Natural killer cell (primary cell): ENCODE measurements at regions not wholly inside any gene's neighbourhood (a gene's known extent, or its start where the extent isn't known, plus 50 kb on each side); places are given as distances from the start of the nearest gene placed in this dataset.

Experiments
- ATAC-seq, 3 donors: fragments of 150-1000 bp in 2 of 3; fragments of 200-7000 bp in 1 of 3; cut with Tn5 transposase; 1 replicate in 1 of 3; 2 replicates in 2 of 3; pipeline ENCODE4 v1.10.0; 2021; ENCODE audit warnings: mild to moderate bottlenecking in 2 of 3, moderate library complexity in 2 of 3
- DNase-seq, 2 donors: peaks; one replicate each; pipeline versions ENCODE4 v3.0.0 to v3.0.0-alpha.2; 2013 to 2021; ENCODE audit warnings: mixed read lengths in 1 of 2
- H3K27ac ChIP-seq: one replicate; pipeline ENCODE4 v1.5.1; 2013; ENCODE audit warnings: mild to moderate bottlenecking, low read length
- H3K27me3 ChIP-seq: one replicate; pipeline ENCODE4 v1.6.1; 2013; ENCODE audit warnings: low read length; ENCODE audit not compliant: control insufficient read depth, insufficient read depth
- H3K36me3 ChIP-seq: one replicate; pipeline ENCODE4 v1.6.1; 2013; ENCODE audit warnings: low read length; ENCODE audit not compliant: control insufficient read depth, insufficient read depth
- H3K4me1 ChIP-seq: one replicate; pipeline ENCODE4 v1.6.1; 2013; ENCODE audit warnings: low read length; ENCODE audit not compliant: control insufficient read depth, insufficient read depth
- H3K4me3 ChIP-seq: one replicate; pipeline ENCODE4 v1.5.1; 2013; ENCODE audit warnings: low read length
- H3K9me3 ChIP-seq: one replicate; pipeline ENCODE4 v1.6.1; 2013; ENCODE audit warnings: low read length; ENCODE audit not compliant: control insufficient read depth, insufficient read depth
- H3K27ac Mint-ChIP-seq, 2 donors: one replicate each; pipeline ENCODE4 v1.8.0; 2022; ENCODE audit warnings: mild to moderate bottlenecking in 2 of 2, mixed read lengths in 2 of 2, moderate library complexity in 1 of 2
- H3K27me3 Mint-ChIP-seq, 2 donors: one replicate each; pipeline ENCODE4 v1.8.0; 2022; ENCODE audit warnings: low read depth in 2 of 2, mixed read lengths in 2 of 2
- H3K36me3 Mint-ChIP-seq: one replicate; pipeline ENCODE4 v1.8.0; 2022; ENCODE audit warnings: mixed read lengths
- H3K4me1 Mint-ChIP-seq, 2 donors: one replicate each; pipeline ENCODE4 v1.8.0; 2022; ENCODE audit warnings: mixed read lengths in 2 of 2
- H3K4me3 Mint-ChIP-seq: one replicate; pipeline ENCODE4 v1.8.0; 2022; ENCODE audit warnings: mild to moderate bottlenecking, moderate library complexity, mixed read lengths
- H3K9me3 Mint-ChIP-seq, 2 donors: one replicate each; pipeline ENCODE4 v1.8.0; 2022; ENCODE audit warnings: mixed read lengths in 2 of 2
- WGBS: methylation state at CpG from one replicate; pipeline ENCODE4 v1.1.7; 2013; ENCODE audit warnings: missing lambda C conversion rate; ENCODE audit not compliant: insufficient coverage; 5-methylcytosine and 5-hydroxymethylcytosine counted together
- intact Hi-C: fragments of 100-400 bp; cut with micrococcal nuclease; formaldehyde crosslinking; loops from one replicate; pipeline ENCODE4 v1.14.2; 2022
- TF ChIP-seq, protein P1 (sequence below): fragments of 200-600 bp; IDR thresholded peaks from one replicate; pipeline ENCODE4 v1.8.0; 2022; ENCODE audit warnings: antibody characterized with exemption

DNA sequence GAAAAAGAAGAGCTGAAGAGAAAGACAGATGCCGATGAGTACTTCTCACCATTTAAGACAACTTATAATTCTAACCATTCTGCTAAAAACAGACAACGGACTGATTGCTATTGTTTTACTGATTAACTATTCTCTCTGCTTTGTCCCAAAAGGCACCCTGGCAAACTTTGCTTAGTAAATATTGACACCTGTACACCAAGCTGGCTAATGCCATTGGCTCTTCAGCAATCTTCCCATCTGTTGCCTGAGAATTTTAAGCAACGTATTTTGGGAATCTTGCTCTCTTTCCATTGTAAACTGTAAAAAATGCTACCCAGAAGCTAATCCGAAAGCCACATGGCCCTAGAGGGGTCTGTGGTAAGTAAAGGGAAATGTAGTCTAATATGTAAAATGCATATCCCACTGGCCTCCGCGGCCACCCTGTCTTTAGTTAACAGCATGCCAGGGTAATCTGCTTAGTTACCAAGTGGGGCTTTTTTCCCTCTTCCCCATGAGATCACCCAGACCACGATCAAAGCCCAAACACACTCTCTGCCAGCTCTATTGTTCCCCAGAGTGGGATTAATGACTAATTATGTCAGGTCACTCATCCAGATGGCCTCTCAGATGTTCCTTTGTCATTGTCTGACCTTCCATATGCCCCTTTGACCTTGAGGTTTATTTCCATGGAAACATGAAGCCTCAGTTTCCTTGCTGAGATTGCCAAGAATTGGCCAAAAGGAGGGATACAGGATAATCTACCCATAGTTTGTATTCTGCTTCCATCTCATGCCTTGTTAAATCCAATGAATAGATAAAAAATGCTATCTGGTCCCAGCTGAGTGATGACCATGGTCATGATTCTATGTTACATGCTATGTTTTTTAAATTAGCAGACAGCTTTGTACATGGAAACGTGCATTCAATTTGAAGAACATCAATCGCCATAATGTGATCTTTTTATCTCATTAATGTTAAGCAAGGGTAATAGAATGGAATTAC lies 216.4 kb upstream of the MCHR2 start:
- WGBS = 82% methylated on average over 7 of the region's 9 CpGs
- ATAC-seq (no peak), DNase-seq (no peak)
- Histone ChIP-seq H3K36me3 (no peaks in the 10 kb centered on the region), H3K9me3 (no peaks in the 10 kb centered on the region), H3K27me3 (no peaks in the 10 kb centered on the region), H3K27ac (no peak overlapping the region), H3K4me1 (no peaks in the 10 kb centered on the region), H3K4me3 (no peak overlapping the region)
- Mint-ChIP-seq H3K36me3 (no peaks in the 10 kb centered on the region), H3K4me3 (no peak overlapping the region), H3K9me3 (peaks cover 6 to 10% of the 10 kb centered on the region in 2 donors), H3K27ac (no peak overlapping the region), H3K4me1 (no peaks in the 10 kb centered on the region), H3K27me3 (peaks cover 0 to 2% of the 10 kb centered on the region in 2 donors)
- TF ChIP-seq, protein P1, sequence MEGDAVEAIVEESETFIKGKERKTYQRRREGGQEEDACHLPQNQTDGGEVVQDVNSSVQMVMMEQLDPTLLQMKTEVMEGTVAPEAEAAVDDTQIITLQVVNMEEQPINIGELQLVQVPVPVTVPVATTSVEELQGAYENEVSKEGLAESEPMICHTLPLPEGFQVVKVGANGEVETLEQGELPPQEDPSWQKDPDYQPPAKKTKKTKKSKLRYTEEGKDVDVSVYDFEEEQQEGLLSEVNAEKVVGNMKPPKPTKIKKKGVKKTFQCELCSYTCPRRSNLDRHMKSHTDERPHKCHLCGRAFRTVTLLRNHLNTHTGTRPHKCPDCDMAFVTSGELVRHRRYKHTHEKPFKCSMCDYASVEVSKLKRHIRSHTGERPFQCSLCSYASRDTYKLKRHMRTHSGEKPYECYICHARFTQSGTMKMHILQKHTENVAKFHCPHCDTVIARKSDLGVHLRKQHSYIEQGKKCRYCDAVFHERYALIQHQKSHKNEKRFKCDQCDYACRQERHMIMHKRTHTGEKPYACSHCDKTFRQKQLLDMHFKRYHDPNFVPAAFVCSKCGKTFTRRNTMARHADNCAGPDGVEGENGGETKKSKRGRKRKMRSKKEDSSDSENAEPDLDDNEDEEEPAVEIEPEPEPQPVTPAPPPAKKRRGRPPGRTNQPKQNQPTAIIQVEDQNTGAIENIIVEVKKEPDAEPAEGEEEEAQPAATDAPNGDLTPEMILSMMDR = no peak
- intact Hi-C loops = no loop called here

DNA sequence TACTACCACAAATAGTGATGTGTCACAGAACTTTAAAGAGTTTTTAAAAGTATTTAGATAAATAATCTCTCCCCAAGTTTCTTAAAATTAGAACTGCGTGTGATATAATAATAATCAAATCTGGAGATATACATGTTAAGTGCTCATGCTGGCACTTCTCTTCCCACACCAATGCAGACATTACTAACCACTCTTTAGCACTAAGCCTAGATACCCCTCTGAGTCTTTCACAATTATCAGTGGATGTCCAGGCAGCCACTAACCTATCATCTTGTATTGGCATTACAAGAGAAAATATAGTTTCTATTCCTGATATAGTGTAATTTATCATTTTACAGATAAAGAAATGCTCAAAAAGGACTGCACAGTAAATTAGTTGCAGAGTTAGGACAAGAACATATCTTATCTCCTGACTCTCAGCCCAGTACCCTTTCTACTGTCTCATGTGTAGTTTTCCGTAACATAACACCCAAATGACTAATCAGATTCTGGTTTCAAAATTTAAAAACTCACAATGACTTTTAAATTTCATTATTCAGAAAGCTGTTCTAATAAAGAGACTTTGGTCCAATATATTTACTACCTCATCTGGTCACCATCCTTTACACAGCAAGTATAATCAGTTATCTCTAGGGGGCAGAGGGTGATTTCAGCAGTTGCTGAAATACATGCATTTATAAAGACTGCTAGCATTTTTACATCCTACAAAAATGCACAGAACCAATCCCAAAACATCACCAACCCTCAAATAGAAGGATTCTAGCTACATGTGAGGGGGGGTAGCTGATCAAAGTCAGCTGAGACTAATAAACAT lies 215.5 kb upstream of the MCHR2 start:
- DNase-seq = no peak
- Histone ChIP-seq H3K4me3 (no peak overlapping the region), H3K27ac (no peak overlapping the region), H3K36me3 (no peaks in the 10 kb centered on the region), H3K9me3 (no peaks in the 10 kb centered on the region), H3K4me1 (no peaks in the 10 kb centered on the region), H3K27me3 (no peaks in the 10 kb centered on the region)
- Mint-ChIP-seq H3K27ac (no peak overlapping the region), H3K9me3 (peaks cover 7 to 12% of the 10 kb centered on the region in 2 donors), H3K4me1 (no peaks in the 10 kb centered on the region), H3K27me3 (peaks cover 0 to 2% of the 10 kb centered on the region in 2 donors), H3K36me3 (no peaks in the 10 kb centered on the region), H3K4me3 (no peak overlapping the region)
- 100% methylated on average over 1 of the region's 2 CpGs for WGBS
- intact Hi-C loops = no loop called here
- ATAC-seq = no peak
- TF ChIP-seq, protein P1 = no peak

GRCh38 chr6:100203400-100203799 lies 209.4 kb upstream of the MCHR2 start:
- DNase-seq = no peak
- no peaks in the 10 kb centered on the region for H3K27me3 ChIP-seq
- no peaks in the 10 kb centered on the region for H3K36me3 ChIP-seq
- Mint-ChIP-seq H3K9me3 (peaks cover 3 to 6% of the 10 kb centered on the region in 2 donors), H3K27ac (no peak overlapping the region), H3K4me3 (no peak overlapping the region), H3K36me3 (no peaks in the 10 kb centered on the region), H3K27me3 (no peaks in the 10 kb centered on the region), H3K4me1 (no peaks in the 10 kb centered on the region)
- H3K4me1 ChIP-seq = no peaks in the 10 kb centered on the region
- whole genome bisulfite sequencing = 95% methylated on average over 1 of the region's 3 CpGs
- TF ChIP-seq, protein P1 = no peak
- no peak overlapping the region for H3K4me3 ChIP-seq
- ATAC-seq = no peak
- no peak overlapping the region for H3K27ac ChIP-seq
- H3K9me3 ChIP-seq = no peaks in the 10 kb centered on the region
- intact Hi-C loops = no loop called here
